SK-N-SH (cell line): ENCODE measurements at regions not wholly inside any gene's neighbourhood (a gene's known extent, or its start where the extent isn't known, plus 50 kb on each side); places are given as distances from the start of the nearest gene placed in this dataset.

Experiments
- CTCF ChIA-PET: fragments of 300-600, 350-600 bp; formaldehyde crosslinking; extraction: SDS; loops from one replicate; lab custom pipeline; 2021; lab: Yijun Ruan, JAX
- POLR2A ChIA-PET: fragments of 350-600 bp; sonication (Branson Sonifier 250); formaldehyde crosslinking; extraction: SDS; loops from one replicate; lab custom pipeline; 2020; ENCODE audit warnings: antibody characterized with exemption, inconsistent platforms; lab: Yijun Ruan, JAX
- DNase-seq: peaks from one replicate; pipeline ENCODE4 v3.0.0; 2012
- H2AFZ ChIP-seq: fragments of 200-600 bp; sonication (generic); 2 replicates; pipeline ENCODE4 v1.8.1; 2016; ENCODE audit warnings: antibody characterized with exemption, mild to moderate bottlenecking, low read depth
- H3F3A ChIP-seq: fragments of 200-600 bp; sonication (generic); replicated peaks from 2 replicates; pipeline ENCODE3; 2016; ENCODE audit warnings: antibody characterized with exemption, mild to moderate bottlenecking; ENCODE audit not compliant: insufficient read depth
- H3K27ac ChIP-seq, 2 experiments: fragments of 200-500 bp in 1 of 2; fragments of 200-600 bp in 1 of 2; sonication (Bioruptor generic) in 1 of 2; sonication (generic), shearing (Covaris generic) in 1 of 2; 2 replicates each; pipeline versions ENCODE4 v1.5.1 to v1.6.1; 2014 to 2016; ENCODE audit warnings: low read depth in 2 of 2, inconsistent platforms in 1 of 2, low read length in 1 of 2, mild to moderate bottlenecking in 1 of 2, mixed read lengths in 1 of 2
- H3K27me3 ChIP-seq: fragments of 200-600 bp; sonication (generic), shearing (Covaris generic); 2 replicates; pipeline ENCODE4 v1.6.1; 2016; ENCODE audit warnings: mixed run types; ENCODE audit not compliant: insufficient read depth
- H3K36me3 ChIP-seq, 2 experiments: fragments of 200-500 bp in 1 of 2; fragments of 200-600 bp in 1 of 2; sonication (Bioruptor generic) in 1 of 2; sonication (generic) in 1 of 2; replicated peaks in 1 of 2; 2 replicates each; pipeline versions ENCODE3 to v1.5.1; 2014 to 2016; ENCODE audit warnings: low read length in 1 of 2, mild to moderate bottlenecking in 1 of 2; ENCODE audit not compliant: insufficient read depth in 2 of 2, control insufficient read depth in 1 of 2
- H3K4me1 ChIP-seq, 2 experiments: fragments of 200-500 bp in 1 of 2; fragments of 200-600 bp in 1 of 2; sonication (Bioruptor generic) in 1 of 2; sonication (generic), shearing (Covaris generic) in 1 of 2; 2 replicates each; pipeline versions ENCODE4 v1.5.1 to v1.6.1; 2014 to 2016; ENCODE audit warnings: low read depth in 1 of 2, low read length in 1 of 2, mixed run types in 1 of 2; ENCODE audit not compliant: insufficient read depth in 2 of 2, control insufficient read depth in 1 of 2
- H3K4me2 ChIP-seq: fragments of 200-600 bp; sonication (generic), shearing (Covaris generic); 2 replicates; pipeline ENCODE4 v1.6.1; 2017; ENCODE audit warnings: mixed run types
- H3K4me3 ChIP-seq, 2 experiments: fragments of 200-500 bp in 1 of 2; fragments of 200-600 bp in 1 of 2; sonication (Bioruptor generic) in 1 of 2; sonication (generic), shearing (Covaris generic) in 1 of 2; 2 replicates each; pipeline versions ENCODE4 v1.5.1 to v1.8.1; 2014 to 2016; ENCODE audit warnings: low read depth in 2 of 2, inconsistent platforms in 1 of 2, low read length in 1 of 2, mild to moderate bottlenecking in 1 of 2, mixed read lengths in 1 of 2, moderate library complexity in 1 of 2
- H3K79me2 ChIP-seq: fragments of 200-600 bp; sonication (generic); 2 replicates; pipeline ENCODE4 v1.8.1; 2017; ENCODE audit warnings: mild to moderate bottlenecking; ENCODE audit not compliant: insufficient read depth
- H3K9ac ChIP-seq: fragments of 200-600 bp; sonication (generic); 2 replicates; pipeline ENCODE4 v1.6.1; 2017; ENCODE audit warnings: mixed run types
- H3K9me2 ChIP-seq: fragments of 200-600 bp; sonication (generic); 2 replicates; pipeline ENCODE4 v1.6.1; 2017; ENCODE audit warnings: mixed run types
- H3K9me3 ChIP-seq: fragments of 200-600 bp; sonication (generic); 2 replicates; pipeline ENCODE4 v1.6.1; 2017; ENCODE audit warnings: mixed run types, mild to moderate bottlenecking, moderate library complexity
- H4K20me1 ChIP-seq: fragments of 200-600 bp; sonication (generic); 2 replicates; pipeline ENCODE4 v1.6.1; 2017; ENCODE audit warnings: mild to moderate bottlenecking, mixed run types; ENCODE audit not compliant: insufficient read depth
- CHD2 ChIP-seq: fragments of 150-350 bp; IDR thresholded peaks from 2 replicates; pipeline ENCODE4 v1.6.1; 2018; ENCODE audit warnings: low read length; ENCODE audit not compliant: partially characterized antibody
- ELF1 ChIP-seq: IDR thresholded peaks from 2 replicates; pipeline ENCODE4 v1.4.0; 2012
- EZH2phosphoT487 ChIP-seq: fragments of 200-600 bp; sonication (generic); IDR thresholded peaks from 2 replicates; pipeline ENCODE4 v1.6.1; 2017; ENCODE audit warnings: low read depth, mixed run types, mild to moderate bottlenecking, antibody characterized with exemption, moderate library complexity, borderline replicate concordance
- GATA2 ChIP-seq: sonication (generic); formaldehyde crosslinking; IDR thresholded peaks from 2 replicates; pipeline ENCODE4 v1.5.0; 2020; ENCODE audit warnings: mild to moderate bottlenecking, missing genetic modification reagents
- NRF1 ChIP-seq: IDR thresholded peaks from 2 replicates; pipeline ENCODE4 v1.6.1; 2012; ENCODE audit warnings: low read depth, mild to moderate bottlenecking, low read length
- POLR2AphosphoS5 ChIP-seq: IDR thresholded peaks from 2 replicates; pipeline ENCODE4 v1.6.1; 2012; ENCODE audit warnings: low read depth, low read length
- RAD21 ChIP-seq: IDR thresholded peaks from 2 replicates; pipeline ENCODE4 v1.6.1; 2012; ENCODE audit warnings: mild to moderate bottlenecking, low read length
- RCOR1 ChIP-seq: fragments of 150-350 bp; IDR thresholded peaks from 2 replicates; pipeline ENCODE4 v1.6.1; 2017; ENCODE audit warnings: antibody characterized with exemption, low read length
- TAF1 ChIP-seq: IDR thresholded peaks from 2 replicates; pipeline ENCODE4 v1.6.1; 2012; ENCODE audit warnings: low read depth, mild to moderate bottlenecking, low read length, moderate library complexity, borderline replicate concordance
- TCF12 ChIP-seq: IDR thresholded peaks from 2 replicates; pipeline ENCODE4 v1.4.0; 2012
- USF2 ChIP-seq: fragments of 150-350 bp; IDR thresholded peaks from 2 replicates; pipeline ENCODE4 v1.6.1; 2017; ENCODE audit warnings: antibody characterized with exemption, low read length, low read depth, borderline replicate concordance
- TF ChIP-seq, protein P1 (sequence below): IDR thresholded peaks from 2 replicates; pipeline ENCODE4 v1.6.1; 2012; ENCODE audit warnings: mild to moderate bottlenecking, low read depth, low read length, moderate library complexity

DNA sequence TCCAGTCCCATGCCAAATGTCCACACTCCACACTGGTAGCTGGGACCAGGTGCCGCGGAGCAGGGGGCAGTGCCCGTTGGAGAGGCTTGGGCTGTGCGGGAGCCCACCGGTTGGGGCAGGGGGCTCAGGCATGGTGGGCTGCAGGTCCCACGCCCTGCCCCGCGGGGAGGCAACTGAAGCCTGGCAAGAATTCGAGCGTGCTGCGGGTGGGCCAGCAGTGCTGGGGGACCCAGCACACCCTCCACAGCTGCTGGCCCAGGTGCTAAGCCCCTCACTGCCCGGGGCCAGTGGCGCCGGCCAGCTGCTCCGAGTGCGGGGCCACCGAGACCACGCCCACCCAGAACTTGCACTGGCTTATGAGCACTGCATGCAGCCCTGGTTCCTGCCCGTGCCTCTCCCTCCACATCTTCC is 479.4 kb downstream of the ZNF385D start (continued):
- TF ChIP-seq USF2 (no peak), TAF1 (no peak), RAD21 (no peak), NRF1 (no peak), POLR2AphosphoS5 (no peak), ELF1 (no peak), EZH2phosphoT487 (no peak)
- TF ChIP-seq, protein P1, sequence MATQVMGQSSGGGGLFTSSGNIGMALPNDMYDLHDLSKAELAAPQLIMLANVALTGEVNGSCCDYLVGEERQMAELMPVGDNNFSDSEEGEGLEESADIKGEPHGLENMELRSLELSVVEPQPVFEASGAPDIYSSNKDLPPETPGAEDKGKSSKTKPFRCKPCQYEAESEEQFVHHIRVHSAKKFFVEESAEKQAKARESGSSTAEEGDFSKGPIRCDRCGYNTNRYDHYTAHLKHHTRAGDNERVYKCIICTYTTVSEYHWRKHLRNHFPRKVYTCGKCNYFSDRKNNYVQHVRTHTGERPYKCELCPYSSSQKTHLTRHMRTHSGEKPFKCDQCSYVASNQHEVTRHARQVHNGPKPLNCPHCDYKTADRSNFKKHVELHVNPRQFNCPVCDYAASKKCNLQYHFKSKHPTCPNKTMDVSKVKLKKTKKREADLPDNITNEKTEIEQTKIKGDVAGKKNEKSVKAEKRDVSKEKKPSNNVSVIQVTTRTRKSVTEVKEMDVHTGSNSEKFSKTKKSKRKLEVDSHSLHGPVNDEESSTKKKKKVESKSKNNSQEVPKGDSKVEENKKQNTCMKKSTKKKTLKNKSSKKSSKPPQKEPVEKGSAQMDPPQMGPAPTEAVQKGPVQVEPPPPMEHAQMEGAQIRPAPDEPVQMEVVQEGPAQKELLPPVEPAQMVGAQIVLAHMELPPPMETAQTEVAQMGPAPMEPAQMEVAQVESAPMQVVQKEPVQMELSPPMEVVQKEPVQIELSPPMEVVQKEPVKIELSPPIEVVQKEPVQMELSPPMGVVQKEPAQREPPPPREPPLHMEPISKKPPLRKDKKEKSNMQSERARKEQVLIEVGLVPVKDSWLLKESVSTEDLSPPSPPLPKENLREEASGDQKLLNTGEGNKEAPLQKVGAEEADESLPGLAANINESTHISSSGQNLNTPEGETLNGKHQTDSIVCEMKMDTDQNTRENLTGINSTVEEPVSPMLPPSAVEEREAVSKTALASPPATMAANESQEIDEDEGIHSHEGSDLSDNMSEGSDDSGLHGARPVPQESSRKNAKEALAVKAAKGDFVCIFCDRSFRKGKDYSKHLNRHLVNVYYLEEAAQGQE = no peak
- TF ChIP-seq, all 33 proteins: peak for 0

DNA sequence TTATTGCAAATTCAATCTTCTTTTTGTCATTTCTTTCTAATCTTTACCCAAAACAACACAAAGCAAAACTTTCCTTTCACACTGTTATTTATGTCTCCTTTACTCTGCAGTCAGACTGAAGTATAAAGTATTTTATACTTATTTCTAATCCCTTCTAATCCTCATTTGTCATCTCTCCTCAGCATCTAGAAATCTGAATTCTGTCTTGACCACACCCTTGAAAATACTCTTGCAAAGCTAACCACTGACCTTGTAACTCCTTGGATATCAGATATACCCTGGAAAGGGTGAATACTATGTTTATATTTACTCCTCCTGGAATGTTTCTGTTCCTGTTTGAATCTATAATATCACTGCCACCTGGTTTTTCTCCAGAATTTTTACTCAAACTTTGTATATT is 481.1 kb downstream of the ZNF385D start:
- Histone ChIP-seq H3K36me3 (no peaks in the 10 kb centered on the region), H2AFZ (no peak overlapping the region), H3K9me2 (no peaks in the 10 kb centered on the region), H3K27ac (no peak overlapping the region), H4K20me1 (no peaks in the 10 kb centered on the region), H3K4me1 (peaks cover 0 to 9% of the 10 kb centered on the region in 2 experiments; a peak in 2 of 4 replicates), H3K9me3 (no peaks in the 10 kb centered on the region), H3K27me3 (no peaks in the 10 kb centered on the region), H3F3A (peaks cover 9% of the 10 kb centered on the region), H3K4me3 (no peak overlapping the region), H3K79me2 (no peaks in the 10 kb centered on the region), H3K9ac (no peak overlapping the region), H3K4me2 (no peak overlapping the region)
- POLR2A ChIA-PET = no interaction called here
- CTCF ChIA-PET = interaction anchor here (0.6 kb wide), 1 partner anchor 494 kb away, joined by 3 read pairs; no protein-coding TSS in a partner anchor
- no peak for DNase-seq
- TF ChIP-seq, protein P1 = no peak
- TF ChIP-seq TCF12 = no peak
- no peak for TF ChIP-seq CHD2
- TF ChIP-seq RCOR1 = no peak
- TF ChIP-seq GATA2 (CRISPR knock-in tag) = no peak
